Fibroblast of the conjunctiva (primary cell): ENCODE measurements at regions not wholly inside any gene's neighbourhood (a gene's known extent, or its start where the extent isn't known, plus 50 kb on each side); places are given as distances from the start of the nearest gene placed in this dataset.

Experiments used
- DNase-seq: peaks from one replicate; pipeline ENCODE4 v3.0.0-alpha.2; 2010; ENCODE audit warnings: low read depth

GRCh38 chr1:218024211-218024720 lies 260.8 kb upstream of the RRP15 start:
- DNase-seq, result no peak

DNA sequence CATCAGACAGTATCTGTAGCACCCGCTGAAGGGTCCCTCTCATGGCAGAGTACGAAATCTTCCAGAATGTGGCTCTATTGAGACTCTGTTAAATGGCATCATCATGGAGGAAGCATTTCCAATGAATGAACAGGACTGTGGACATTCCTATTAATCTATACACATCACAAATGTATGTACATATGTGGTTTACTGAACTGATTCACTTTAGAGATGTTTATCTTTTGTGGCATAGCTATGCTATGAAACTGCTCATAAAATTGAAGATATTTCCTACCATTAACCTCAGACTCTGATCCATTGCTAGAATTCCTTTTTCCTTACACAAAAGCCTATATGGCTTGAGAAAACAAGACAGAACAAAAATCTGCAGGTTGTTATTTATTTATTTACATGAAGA lies 259.6 kb upstream of the RRP15 start:
- DNase-seq, result no peak

GRCh38 chr1:218027152-218027551 lies 257.9 kb upstream of the RRP15 start:
- DNase-seq, result no peak

DNA sequence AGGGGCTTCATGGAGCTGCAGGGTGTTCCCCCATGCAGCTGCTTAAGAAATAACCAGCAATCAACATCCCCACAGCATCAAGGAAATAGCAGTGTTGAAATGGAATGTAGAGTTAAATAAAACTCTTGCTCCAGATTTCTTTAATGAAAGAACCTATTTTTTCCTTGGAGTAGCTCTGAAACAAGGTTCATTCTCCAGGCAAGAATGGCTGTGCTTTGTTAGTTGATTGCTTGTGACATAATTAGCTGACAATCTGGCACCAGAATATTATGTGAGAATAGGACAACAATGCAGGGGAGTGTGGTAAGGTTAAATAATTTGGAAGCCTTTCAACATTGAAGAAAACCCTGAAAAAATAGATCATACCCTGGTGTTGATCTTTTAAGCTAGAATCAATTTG lies 254.2 kb upstream of the RRP15 start:
- no peak for DNase-seq

GRCh38 chr1:218031901-218032300 lies 253.2 kb upstream of the RRP15 start:
- DNase-seq, result no peak

DNA sequence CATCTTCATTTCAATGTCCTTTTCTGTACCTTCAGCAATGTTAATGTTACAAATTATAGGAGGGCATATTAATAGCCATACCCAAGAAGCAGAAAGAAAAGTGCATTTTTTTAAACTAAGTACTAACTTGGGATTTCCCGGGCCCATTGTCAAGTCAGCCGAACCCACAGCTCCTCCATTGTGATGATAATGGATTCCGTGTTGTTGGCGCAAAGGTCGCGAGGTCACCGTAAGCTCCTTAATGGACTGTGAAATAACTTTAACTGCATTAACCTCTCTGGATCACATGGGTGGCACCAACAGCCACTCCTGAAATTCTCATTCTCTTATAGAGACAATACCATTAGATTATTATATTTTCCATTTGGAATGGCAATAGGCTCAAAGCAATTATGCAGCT lies 250.6 kb upstream of the RRP15 start:
- no peak for DNase-seq

GRCh38 chr1:218048828-218049420 lies 236.2 kb upstream of the RRP15 start:
- no peak for DNase-seq

DNA sequence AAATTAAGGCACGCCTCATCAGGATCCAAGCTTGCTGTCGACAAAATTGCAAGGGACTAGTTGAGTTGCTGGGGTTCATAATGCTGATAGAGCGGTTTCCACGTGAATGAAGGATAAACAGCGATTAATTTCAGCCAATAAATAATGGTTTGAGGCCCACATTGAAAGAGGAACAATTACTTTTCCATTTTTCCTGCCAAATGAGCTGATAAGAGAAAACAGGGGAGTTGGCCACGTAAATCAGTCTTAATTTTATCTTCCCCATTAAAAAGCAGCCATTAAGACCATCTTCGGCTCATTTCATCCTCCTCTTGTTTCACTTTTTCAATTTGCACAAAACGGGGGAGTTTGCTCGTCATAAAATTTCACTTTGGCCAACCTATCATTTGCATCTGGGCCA lies 235.5 kb upstream of the RRP15 start:
- DNase-seq, result no peak

- no peak for DNase-seq
Measured at GRCh38 chr1:218058730-218059129, 226.4 kb upstream of the RRP15 start.

GRCh38 chr1:218064426-218064825 lies 220.7 kb upstream of the RRP15 start:
- no peak for DNase-seq

GRCh38 chr1:218066332-218066731 lies 218.8 kb upstream of the RRP15 start:
- no peak for DNase-seq

- DNase-seq, result no peak
Measured at GRCh38 chr1:218068241-218068640, 216.9 kb upstream of the RRP15 start.

DNA sequence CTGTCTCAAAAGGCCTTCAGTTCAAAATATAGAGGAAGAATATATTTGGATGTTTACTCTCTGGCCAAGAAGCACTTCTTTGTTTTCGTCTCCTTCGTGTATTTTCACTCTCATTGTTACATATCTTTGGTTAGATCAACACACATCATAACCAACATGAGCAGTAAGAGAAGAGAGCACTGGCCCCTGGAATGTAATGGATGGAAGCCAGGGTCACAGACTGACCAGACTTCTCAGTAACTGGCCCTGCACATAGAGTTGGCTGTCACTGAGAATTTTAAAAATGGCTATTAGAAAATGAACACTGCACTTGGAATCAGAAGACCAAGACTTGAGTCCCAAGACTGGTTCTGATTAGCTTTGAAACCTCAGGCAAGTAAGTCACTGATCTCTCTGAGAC lies 215.9 kb upstream of the RRP15 start:
- DNase-seq, result no peak

GRCh38 chr1:218073062-218073461 lies 212.0 kb upstream of the RRP15 start:
- no peak for DNase-seq

DNA sequence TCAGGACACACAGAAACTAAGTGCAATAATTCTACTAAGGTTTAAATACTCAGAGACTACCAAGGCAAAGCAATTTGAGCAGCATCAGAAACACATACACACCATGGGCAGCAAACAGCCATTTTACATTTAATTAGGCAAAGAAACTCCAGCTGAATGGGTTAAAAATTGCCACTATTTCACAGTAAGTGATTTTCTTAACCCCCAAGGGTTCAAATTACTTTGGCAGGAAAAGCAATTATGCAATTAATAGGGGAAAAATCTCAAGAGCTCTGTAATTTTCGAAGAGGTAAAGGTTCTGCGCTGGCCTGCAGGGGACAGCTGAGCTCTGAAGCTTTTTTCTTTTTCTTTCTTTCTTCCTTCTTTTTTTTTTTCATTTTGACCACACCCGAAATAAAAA lies 206.2 kb upstream of the RRP15 start:
- DNase-seq, result no peak

DNA sequence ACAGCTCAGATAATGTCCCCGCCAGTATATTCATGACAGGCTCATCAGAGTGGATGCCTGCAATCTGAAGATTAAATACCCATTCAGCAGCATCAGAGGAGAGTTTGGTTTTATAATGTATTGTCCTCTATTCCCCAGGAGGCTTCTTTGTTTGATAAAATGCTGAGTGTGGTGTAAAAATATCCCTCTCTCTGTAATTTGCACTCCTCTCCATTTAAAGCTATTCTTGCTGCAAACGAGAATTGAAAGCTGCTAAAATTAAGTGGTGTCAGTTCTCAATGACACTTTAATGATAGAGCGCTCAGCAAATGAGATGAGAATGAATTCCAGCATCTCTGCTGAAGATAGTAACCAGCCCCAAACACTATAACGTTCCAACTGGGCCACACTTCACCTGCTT lies 205.7 kb upstream of the RRP15 start:
- DNase-seq, result no peak

DNA sequence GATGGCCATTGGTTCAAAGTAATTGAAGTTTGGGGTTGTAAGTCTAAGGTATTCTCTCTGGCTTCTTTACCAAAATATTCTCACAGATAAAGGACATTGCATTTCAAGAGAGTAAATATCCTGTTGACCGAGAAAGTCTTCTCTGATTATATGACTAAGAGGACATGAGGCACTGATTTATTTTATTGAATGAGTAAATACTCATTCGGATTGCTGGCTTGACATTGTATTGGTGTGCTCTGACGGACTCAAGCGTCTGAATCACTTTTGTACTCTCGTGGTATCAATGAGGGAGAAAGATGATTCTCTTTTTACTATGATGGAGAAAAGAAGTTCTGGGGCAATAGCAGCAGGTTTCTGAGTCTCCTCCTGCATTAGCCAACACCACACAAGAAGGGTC lies 205.3 kb upstream of the RRP15 start:
- DNase-seq, result no peak

- DNase-seq, result no peak
Measured at GRCh38 chr1:218080863-218081262, 204.2 kb upstream of the RRP15 start.

GRCh38 chr1:218081358-218081757 lies 203.7 kb upstream of the RRP15 start:
- no peak for DNase-seq

- no peak for DNase-seq
Measured at GRCh38 chr1:218090459-218090858, 194.6 kb upstream of the RRP15 start.

GRCh38 chr1:218101409-218101808 lies 183.7 kb upstream of the RRP15 start:
- DNase-seq, result no peak

DNA sequence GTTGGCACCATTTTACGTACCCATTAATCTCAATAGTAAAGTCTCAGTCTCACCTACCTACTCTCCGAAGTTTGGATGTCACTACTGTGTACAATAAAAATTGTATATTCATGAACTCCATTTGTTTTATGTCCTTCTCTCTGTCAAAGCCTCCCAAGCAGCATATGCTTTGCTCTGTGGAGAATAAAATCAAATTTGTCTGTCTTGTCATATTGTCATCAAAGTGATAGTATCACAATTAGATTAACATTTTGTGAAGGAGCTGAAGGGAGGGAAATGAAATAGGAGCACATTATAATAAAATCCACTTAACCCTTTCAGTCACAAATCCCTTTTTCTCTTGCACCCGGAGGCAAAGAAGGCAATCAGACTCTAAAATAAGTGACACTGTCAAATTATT lies 177.1 kb upstream of the RRP15 start:
- no peak for DNase-seq

- DNase-seq, result no peak
Measured at GRCh38 chr1:218112862-218113261, 172.2 kb upstream of the RRP15 start.

- DNase-seq, result no peak
Measured at GRCh38 chr1:218123968-218124367, 161.1 kb upstream of the RRP15 start.

DNA sequence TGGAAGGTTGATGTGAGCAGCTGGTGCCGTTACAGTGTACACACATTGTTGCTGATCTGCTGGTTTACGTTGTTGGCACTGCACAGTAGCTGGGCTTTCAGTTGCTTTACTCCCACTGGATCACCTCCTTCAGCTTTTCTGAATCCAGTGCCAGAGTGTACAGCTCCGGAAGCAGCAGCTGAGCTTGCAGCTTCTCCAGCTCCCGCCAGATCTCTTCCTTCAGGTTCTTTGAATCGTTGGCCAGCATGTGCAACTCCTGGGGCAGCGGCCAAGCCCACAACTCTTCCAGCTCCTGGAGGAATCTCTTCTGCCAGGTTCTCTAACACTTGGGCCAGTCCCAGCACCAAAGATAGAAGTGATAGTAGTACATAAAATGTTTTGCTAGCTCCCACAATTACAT lies 149.7 kb upstream of the RRP15 start:
- no peak for DNase-seq
